ENCODE measurements at regions not wholly inside any gene's neighbourhood (a gene's known extent, or its start where the extent isn't known, plus 50 kb on each side); places are given as distances from the start of the nearest gene placed in this dataset.

DNA sequence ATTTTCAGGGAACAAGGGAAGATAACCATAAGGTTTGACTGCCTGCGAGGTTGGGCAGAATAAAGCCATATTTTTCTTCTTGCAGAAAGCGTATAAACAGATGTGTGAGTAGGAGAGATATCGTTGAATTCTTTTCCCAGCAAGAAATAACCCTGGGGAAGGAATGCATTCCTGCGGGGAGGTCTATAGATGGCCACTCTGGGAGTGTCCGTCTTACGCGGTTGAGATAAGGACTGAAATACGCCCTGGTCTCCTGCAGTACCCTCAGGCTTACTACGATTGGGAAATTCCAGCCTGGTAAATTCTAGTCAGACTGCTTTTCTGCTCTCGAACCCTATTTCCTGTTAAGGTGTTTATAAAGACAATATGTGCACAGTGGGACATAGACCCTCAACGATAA is 225.0 kb downstream of the LRIG3 start:
- TF ChIP-seq CTCF (IDR thresholded peaks at IDR 0.05) (no peak), POLR2A (IDR thresholded peaks at IDR 0.05) (no peak)
